OCI-LY1 (cell line): ENCODE measurements at regions not wholly inside any gene's neighbourhood (a gene's known extent, or its start where the extent isn't known, plus 50 kb on each side); places are given as distances from the start of the nearest gene placed in this dataset.

Experiments used
- CTCF ChIP-seq: fragments of 200-600 bp; sonication (generic), shearing (Covaris generic); IDR thresholded peaks from 2 replicates; pipeline ENCODE4 v1.5.1; 2017; ENCODE audit warnings: mild to moderate bottlenecking, antibody characterized with exemption, low read length, moderate library complexity, mixed read lengths
- EZH2 ChIP-seq: fragments of 200-600 bp; sonication (generic), shearing (Covaris generic); IDR thresholded peaks from 2 replicates; pipeline ENCODE4 v1.8.0; 2017; ENCODE audit warnings: borderline replicate concordance, mixed run types, mild to moderate bottlenecking, antibody characterized with exemption, low read length, moderate library complexity, mixed read lengths

DNA sequence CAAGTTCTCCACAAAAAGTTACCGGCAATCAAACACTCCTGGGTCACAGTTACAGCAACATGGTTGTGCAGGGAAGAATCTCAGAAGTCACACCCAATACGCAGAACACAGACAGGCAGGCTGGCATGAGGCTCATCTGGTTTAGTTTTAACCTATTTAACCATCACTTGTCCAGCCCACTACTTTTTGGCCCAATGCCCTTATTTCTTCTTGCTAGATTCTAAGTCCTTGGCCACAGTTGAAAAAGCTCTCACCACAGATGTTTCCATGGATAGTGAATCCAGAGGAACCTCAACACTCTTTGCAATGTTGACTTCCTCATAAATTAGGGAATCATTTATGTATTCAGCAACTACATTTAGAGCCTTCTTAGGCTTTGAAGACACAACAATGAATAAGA lies 50.7 kb upstream of the FNDC3A start:
- no peak for TF ChIP-seq CTCF
- TF ChIP-seq EZH2 = no peak
